ENCODE measurements at regions not wholly inside any gene's neighbourhood (a gene's known extent, or its start where the extent isn't known, plus 50 kb on each side); places are given as distances from the start of the nearest gene placed in this dataset.

DNA sequence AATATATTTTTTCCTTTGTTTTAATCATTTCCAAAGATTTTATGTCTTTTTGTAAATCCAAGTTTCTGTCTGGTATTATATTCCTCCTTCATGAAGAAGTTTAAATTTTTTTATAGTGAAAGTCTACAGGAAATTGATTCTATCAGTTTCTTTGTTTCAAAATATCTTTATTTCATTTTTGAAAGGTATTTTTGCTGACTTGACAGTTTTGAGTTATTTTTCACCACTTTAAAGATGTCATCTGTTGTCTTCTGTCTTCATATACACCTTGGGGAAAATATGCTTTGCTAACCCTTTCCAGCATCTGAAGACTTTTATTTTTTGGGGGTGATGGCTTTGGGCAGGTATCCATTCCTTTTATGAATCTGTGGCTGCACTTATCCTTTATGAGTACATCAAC, 164.4 kb upstream of the EPHA5 start:
- DNase-seq (ENCODE audit: low read depth in 2 of 3, low spot score in 2 of 3) = no peak

DNA sequence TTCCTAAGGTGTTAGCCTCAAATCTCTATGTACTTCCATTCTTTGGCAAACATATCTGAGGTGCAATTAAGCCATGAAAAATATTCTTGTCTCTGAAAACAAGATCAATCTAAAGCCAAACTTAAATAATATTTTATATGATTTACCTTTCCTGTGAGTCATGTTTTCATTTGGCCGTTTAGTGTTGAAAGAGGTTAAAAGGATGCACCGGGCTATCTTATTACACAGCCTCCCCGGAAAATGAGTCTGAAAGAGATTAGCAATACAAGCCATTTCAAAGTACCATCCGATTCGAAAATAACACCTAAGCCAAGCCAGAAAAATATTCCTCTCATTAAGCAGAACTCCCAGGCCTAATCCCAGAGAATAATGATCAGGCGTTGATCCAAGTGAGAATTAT, 161.5 kb upstream of the EPHA5 start:
- no peak for DNase-seq (ENCODE audit: low read depth in 2 of 3, low spot score in 2 of 3)

DNA sequence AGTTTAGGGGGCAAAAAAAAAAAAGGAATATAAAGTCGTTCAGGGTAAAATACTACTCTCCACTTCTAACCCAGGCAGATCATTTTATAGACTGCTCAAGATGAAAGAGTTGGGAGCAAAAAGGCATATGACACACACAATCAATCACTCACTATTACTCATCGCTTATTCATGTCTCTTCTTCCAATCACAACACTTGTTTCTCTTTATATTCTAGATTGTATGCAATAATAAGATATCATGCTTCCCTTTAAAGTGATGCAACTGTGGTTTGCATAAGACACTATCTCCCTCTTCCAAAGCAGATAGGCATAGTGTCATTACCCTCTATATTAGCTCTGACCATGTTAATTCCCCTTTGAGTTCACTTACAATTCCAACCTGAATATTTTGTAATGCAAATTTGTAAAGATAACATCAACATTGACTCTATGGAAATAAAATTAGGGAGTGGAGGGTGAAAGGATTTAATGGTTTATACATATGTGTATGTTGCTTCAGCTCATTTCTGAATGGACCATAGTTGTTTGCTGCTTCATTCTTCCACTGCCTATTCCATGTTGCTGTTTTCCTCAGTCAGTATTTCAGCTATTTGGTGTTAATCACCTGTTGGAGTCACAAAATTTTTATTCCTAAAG, 154.9 kb upstream of the EPHA5 start:
- DNase-seq (ENCODE audit: low read depth in 2 of 3, low spot score in 2 of 3) = no peak

DNA sequence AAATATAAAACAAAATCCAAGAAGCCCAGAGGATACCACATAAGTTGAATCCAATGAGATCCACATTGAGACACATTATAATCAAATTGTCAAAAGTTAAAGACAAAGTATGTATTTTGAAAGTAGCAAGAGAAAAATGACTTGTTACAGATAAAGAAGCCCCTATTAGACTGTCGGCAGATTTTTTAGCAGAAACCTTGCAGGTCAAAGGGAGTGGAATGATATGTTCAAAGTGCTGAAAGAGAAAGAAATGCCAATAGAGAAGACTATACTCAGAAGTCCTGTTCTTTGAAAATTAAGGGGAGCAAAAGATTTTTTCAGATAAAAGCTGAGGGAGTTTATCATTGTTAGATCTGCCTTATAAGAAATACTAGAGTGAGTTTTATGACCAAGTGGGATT, 148.9 kb upstream of the EPHA5 start:
- no peak for DNase-seq (ENCODE audit: low read depth in 2 of 3, low spot score in 2 of 3)

DNA sequence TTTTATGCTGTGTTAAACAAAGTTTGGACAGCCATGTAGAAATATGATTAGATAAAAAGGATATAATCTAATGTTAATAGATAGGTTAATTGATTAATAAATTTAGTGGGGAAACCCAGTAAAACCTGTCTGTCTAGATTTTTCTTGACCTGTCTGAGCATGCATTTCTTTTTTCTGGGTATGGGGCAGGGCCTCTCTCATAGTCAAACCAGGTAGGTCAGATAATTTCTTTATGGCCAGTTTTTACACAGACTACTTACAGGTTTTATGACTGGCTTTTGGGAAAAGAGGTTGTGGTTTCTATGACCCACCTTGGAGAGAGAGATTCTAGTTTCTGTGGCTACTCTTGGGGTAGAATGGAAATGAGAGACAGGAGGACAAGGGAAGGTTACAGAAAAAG, 135.6 kb upstream of the EPHA5 start:
- DNase-seq (ENCODE audit: low read depth in 2 of 3, low spot score in 2 of 3) = no peak

DNA sequence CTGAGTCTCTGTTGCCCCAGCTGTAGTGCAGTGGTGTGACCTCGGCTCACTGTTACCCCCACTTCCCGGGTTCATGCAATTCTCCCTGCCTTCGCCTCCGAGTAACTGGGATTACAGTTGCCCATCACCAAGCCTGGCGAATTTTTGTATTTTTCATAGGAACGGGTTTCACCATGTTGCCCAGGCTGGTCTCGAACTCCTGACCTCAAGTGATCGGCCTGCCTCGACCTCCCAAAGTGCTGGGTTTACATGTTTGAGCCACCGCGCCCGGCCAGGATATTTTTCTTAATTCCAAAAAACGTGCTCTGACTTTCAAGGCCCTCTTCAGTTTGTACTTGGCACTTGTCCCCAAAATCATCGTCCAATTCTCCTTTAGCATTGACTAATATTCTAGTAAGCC, 129.2 kb upstream of the EPHA5 start:
- no peak for DNase-seq (ENCODE audit: low read depth in 2 of 3, low spot score in 2 of 3)

DNA sequence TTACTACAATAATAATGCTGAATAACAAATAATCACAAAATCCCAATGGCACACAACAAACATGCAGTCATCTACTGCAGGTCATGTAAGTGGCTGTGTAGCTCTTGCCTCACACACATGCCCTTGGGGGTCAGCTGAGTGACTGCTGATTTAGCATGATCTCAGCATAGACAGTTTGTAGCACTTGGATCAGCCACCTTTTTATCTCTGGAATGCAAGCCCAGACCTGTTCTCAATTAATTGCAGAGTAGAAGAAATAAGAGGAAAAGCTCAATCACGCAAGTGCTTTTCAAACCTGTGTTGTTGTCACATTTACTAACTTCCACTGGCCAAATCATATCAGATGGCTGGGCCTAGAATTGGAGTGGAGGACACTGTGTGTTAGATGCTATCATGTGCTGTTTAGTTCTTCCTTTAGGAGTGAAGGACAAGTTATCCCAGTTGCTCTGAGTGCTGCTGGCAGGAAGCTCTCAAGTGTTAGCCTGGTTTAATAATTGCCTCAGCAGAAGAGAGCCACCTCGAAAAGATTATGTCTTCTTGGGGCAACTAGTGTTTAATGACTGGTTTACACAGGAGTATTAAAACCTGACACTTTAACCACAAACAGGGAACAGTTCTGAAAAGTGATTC, 128.3 kb upstream of the EPHA5 start:
- DNase-seq (ENCODE audit: low read depth in 2 of 3, low spot score in 2 of 3) = no peak

DNA sequence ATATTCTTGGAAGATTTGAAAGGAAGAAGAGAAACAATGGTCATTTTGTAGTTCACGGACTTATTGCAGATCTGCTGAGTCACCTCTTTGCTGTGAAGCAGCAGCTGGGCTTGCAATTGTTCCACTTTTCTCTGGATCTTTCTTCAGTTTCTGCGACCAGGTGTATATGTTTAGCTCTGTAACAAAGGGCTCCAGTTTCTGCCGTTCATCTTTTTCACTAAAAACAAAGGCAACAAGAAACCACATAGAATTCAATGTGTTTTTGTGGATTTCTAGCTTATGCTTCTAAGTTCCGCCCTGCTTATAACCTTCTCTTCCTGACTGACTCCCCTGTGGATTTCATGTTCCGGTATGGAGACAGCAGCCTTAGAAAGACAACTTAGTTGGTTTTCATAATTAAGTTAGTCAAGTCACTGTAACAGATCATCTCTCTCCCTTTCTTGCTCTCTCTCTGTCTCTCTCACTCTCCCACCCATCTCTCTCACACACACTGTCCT, 121.6 kb upstream of the EPHA5 start:
- DNase-seq (ENCODE audit: low read depth in 2 of 3, low spot score in 2 of 3) = no peak

DNA sequence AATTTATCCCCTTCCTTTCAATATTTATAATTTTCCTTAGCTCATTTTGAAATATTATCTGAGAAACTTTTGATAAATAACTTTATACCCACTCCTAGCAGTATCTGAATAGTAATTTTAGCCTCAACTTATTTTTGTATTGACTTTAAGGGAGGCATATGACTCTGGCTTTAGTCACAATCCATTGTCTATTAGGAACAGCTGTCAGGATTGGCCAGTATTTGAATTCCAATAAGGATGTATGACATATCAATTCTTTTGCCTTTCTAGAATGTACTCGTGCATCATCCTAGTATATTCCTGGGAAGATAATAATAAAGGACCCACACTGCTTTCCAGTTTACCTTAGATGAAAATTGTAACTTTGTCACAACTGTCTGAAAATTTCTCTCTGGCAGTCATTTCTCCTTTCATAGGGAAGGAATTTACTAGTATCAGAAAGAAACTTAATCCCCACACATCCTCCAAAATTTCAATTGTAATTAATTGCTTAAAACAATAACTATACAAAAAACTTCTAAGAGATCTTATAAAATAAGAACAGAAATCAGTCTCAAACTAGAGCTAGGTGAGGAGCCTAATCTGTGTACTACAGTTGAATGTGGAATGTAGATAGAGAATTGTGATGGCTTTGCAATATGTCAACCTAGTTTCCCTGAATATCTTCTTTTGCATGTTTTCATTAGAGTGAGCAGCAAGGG, 121.0 kb upstream of the EPHA5 start:
- no peak for DNase-seq (ENCODE audit: low read depth in 2 of 3, low spot score in 2 of 3)

DNA sequence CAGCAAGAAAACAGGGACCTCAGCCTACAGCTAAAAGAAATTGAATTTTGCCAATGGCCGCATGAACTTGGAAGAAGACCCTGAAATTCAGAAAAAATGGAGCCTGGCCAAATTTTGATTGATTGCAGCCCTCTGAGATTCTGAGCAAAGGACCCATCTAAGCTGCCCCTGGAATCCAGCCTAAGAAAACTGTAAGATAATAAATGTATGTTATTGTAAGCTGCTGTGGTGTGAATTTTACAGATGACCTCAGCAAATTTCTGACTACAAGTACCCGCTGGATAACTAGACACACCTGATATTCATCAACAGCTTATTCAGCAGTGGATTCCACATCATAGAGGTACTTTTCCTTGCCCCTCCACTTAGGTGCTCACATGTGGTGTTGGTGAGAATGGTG, 119.5 kb upstream of the EPHA5 start:
- DNase-seq (ENCODE audit: low read depth in 2 of 3, low spot score in 2 of 3) = no peak

DNA sequence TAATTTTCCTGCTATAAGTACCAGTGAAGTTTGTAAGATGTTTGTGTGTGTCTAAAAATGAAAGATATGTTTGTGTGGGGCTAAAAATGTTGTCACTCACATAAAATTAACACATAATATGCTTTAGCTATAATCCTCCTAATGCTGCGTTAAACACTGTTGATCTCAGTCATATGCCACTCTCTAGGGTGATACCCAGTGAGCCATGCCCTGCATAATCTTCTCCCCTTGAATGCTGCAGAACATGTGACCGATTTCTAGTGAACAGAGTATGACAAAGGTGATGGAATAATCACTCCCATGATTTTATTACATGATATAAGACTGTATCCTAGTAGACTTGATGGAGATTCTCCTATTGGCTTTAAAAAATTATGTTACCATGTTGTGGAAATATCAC, 119.1 kb upstream of the EPHA5 start:
- DNase-seq (ENCODE audit: low read depth in 2 of 3, low spot score in 2 of 3) = no peak

DNA sequence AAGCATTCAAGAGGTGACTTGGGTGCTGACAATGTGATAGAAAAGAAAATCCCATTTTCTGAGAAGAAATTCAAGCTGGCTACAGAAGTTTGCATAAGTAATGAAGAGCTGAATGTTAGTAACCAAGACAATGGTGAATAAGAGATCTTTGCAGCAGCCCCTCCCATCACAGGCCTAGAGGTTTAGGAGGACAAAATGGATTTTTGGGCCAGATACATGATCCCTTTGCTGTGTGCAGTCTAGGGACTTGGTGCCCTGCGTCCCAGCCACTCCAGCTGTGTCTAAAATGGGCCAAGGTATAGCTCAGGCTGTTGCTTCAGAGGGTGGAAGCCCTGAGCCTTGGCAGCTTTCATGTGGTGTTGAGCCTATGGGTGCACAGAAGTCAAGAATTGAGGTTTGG, 107.0 kb upstream of the EPHA5 start:
- no peak for DNase-seq (ENCODE audit: low read depth in 2 of 3, low spot score in 2 of 3)

DNA sequence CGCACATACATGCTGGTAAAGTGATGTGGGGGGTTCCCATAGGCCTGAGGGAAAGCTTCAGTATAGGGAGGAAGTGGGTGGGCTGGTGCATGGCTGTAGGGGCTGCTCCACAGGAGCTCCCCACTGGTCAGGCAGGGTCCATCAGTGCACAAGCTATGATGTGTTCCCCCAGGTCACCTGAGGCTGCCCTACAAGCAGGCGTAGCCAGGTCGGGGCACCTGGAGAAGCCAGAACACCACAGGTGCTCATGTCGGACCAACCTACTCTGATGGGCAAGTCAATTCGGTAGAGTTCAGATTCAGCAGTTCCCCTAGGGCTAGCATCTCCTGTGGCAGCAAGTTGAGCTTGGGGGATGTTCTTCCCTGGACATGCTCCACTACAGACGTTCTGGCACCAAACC, 103.3 kb upstream of the EPHA5 start:
- no peak for DNase-seq (ENCODE audit: low read depth in 2 of 3, low spot score in 2 of 3)

DNA sequence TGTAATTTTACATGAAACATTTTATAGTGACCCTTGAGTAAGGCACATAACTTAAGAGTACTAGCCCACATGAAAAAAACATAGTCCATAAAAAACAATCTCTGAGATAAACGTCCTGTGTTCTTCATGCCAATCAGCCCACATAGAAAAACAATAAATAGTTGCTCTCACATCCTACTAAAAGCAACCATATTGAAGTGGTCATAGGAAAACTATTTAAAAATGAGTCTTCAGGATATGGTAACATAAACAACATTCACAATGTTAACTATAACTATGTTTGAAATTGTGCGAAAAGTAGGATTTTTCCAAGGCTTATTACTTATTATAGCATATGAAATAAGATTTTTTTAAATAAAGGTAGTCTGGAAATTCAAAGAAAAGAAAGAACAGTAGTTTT, 77.1 kb upstream of the EPHA5 start:
- DNase-seq (ENCODE audit: low read depth in 2 of 3, low spot score in 2 of 3) = no peak

DNA sequence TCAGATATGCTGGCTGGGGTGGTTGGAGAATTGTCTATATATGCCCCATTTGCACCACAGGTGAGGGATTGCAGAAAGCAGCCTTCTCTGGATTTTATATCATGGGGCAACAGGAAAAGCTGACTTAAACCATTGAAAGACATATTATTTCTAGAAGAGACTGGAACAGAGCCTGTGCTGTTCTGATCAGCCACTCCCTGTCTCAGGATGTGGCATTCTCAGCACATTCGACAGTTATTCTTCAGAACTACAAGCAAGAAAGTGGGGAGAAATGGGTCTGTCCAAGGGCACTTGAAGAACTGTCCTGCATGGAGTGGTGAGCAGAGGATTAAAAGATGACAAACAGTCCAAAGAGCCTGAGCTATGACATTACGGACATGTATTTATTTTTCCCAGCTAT, 67.8 kb upstream of the EPHA5 start:
- no peak for DNase-seq (ENCODE audit: low read depth in 2 of 3, low spot score in 2 of 3)

DNA sequence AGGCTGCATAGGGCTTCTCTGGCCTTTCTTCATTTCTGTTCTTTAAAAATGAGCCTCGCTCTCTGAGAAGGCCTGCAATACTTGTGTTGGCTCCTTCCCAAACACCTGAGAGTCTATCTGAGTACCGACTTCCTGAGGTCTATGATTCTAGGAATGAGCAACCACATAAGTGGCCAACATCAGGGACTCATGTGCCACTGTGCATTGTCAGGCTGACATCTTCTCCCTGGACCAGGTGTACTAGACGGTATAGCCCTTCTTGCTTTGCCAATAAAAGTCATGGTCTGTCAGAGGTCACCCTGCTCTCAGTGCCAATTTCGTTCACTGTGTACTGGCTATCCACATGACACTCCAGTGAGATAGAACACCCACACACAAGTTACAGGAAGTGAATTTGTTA, 67.4 kb upstream of the EPHA5 start:
- DNase-seq (ENCODE audit: low read depth in 2 of 3, low spot score in 2 of 3) = no peak

DNA sequence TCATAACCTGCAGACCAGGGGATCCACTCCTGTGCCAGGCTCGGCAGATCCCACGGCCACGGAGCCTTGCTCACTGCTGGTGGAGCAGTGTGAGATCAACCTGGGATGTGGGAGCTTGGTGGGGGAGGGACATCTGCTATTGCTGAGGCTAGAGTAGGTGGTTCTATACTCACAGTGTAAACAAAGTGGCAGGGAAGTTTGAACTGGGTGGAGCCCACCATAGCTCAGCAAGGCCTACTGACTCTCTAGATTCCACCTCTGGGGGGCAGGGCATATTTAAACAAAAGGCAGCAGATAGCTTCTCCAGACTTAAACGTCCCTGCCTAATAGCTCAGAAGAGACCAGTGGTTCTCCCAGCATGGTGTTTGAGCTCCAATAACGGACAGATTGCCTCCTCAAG, 54.7 kb upstream of the EPHA5 start:
- no peak for DNase-seq (ENCODE audit: low read depth in 2 of 3, low spot score in 2 of 3)

Measured in activated CD8-positive, alpha-beta memory T cell treated with anti-CD3 and anti-CD28 coated beads for 48 hours (primary cell).